Suprapubic skin (tissue), 4 donors: ENCODE measurements at regions not wholly inside any gene's neighbourhood (a gene's known extent, or its start where the extent isn't known, plus 50 kb on each side); places are given as distances from the start of the nearest gene placed in this dataset.
"Not testable (repeated sequence)": the region's sequence is repeated elsewhere in the genome, so short reads cannot be mapped to it uniquely, and the experiment has no call there.

Experiments
- DNase-seq, 2 donors: peaks; one replicate each; pipeline ENCODE4 v3.0.0-alpha.2; 2019; ENCODE audit warnings: low spot score in 2 of 2
- H3K27ac ChIP-seq: fragments of 200-600 bp; sonication (generic); one replicate; pipeline ENCODE4 v1.5.1; 2019
- H3K27me3 ChIP-seq: fragments of 200-600 bp; sonication (generic); one replicate; pipeline ENCODE4 v1.5.1; 2019
- H3K36me3 ChIP-seq: fragments of 200-600 bp; sonication (generic); one replicate; pipeline ENCODE4 v1.5.1; 2019
- H3K4me1 ChIP-seq: fragments of 200-600 bp; sonication (generic); one replicate; pipeline ENCODE4 v1.5.1; 2019
- H3K4me3 ChIP-seq: fragments of 200-600 bp; sonication (generic); one replicate; pipeline ENCODE4 v1.5.1; 2019; ENCODE audit warnings: mild to moderate bottlenecking
- H3K9me3 ChIP-seq: fragments of 200-600 bp; sonication (generic); one replicate; pipeline ENCODE4 v1.5.1; 2019
- CTCF ChIP-seq, 2 donors: fragments of 200-600 bp in 1 of 2; fragments of 450-650 bp in 1 of 2; sonication (generic) in 1 of 2; IDR thresholded peaks; one replicate each; pipeline ENCODE4 v1.5.1; 2016 to 2019; ENCODE audit warnings: antibody characterized with exemption in 2 of 2, mild to moderate bottlenecking in 1 of 2, moderate library complexity in 1 of 2
- EP300 ChIP-seq: sonication (generic); formaldehyde crosslinking; IDR thresholded peaks from one replicate; pipeline ENCODE4 v1.6.1; 2017; ENCODE audit warnings: antibody characterized with exemption
- POLR2A ChIP-seq, 2 donors: fragments of 450-650 bp; IDR thresholded peaks; one replicate each; pipeline ENCODE4 v1.6.1; 2017; ENCODE audit warnings: antibody characterized with exemption in 2 of 2, mild to moderate bottlenecking in 2 of 2, moderate library complexity in 2 of 2
- POLR2AphosphoS5 ChIP-seq, 3 donors: sonication (generic); formaldehyde crosslinking; IDR thresholded peaks; one replicate each; pipeline ENCODE4 v1.6.1; 2017; ENCODE audit warnings: antibody characterized with exemption in 3 of 3
- WGBS: methylation state at CpG from one replicate; pipeline ENCODE4 v1.1.5; 2018; 5-methylcytosine and 5-hydroxymethylcytosine counted together

- Histone ChIP-seq H3K27me3 (no peaks in the 10 kb centered on the region), H3K9me3 (no peaks in the 10 kb centered on the region), H3K4me3 (no peak overlapping the region), H3K36me3 (no peaks in the 10 kb centered on the region), H3K4me1 (no peaks in the 10 kb centered on the region), H3K27ac (no peak overlapping the region)
- no peak for DNase-seq
- 36% methylated on average over 4 of the region's 4 CpGs for WGBS
- no peak for TF ChIP-seq POLR2A (IDR thresholded peaks at IDR 0.05)
- no peak for TF ChIP-seq EP300
- no peak for TF ChIP-seq CTCF (IDR thresholded peaks at IDR 0.05)
- TF ChIP-seq POLR2AphosphoS5 (IDR thresholded peaks at IDR 0.05), result no peak
Observed at GRCh38 chr13:60836821-60837220, 439.8 kb downstream of the TDRD3 start.

- H3K27me3 ChIP-seq, result no peaks in the 10 kb centered on the region
- no peaks in the 10 kb centered on the region for H3K9me3 ChIP-seq
- WGBS, result 61% methylated on average over 1 of the region's 1 CpG
- H3K4me3 ChIP-seq, result no peak overlapping the region
- DNase-seq, result no peak
- H3K27ac ChIP-seq, result no peak overlapping the region
- no peaks in the 10 kb centered on the region for H3K4me1 ChIP-seq
- H3K36me3 ChIP-seq, result no peaks in the 10 kb centered on the region
- TF ChIP-seq CTCF (IDR thresholded peaks at IDR 0.05), result no peak
- TF ChIP-seq EP300, result no peak
- TF ChIP-seq POLR2AphosphoS5 (IDR thresholded peaks at IDR 0.05), result no peak
Observed at GRCh38 chr13:60811581-60811980, 414.6 kb downstream of the TDRD3 start.

- H3K4me3 ChIP-seq, H3K27ac ChIP-seq, H3K27me3 ChIP-seq, DNase-seq, H3K4me1 ChIP-seq, H3K9me3 ChIP-seq, H3K36me3 ChIP-seq: not testable (repeated sequence)
- WGBS, result 89% methylated on average over 13 of the region's 13 CpGs
Observed at GRCh38 chr13:60805640-60806039, 408.6 kb downstream of the TDRD3 start.

- TF ChIP-seq EP300, result no peak
- TF ChIP-seq CTCF (IDR thresholded peaks at IDR 0.05), result no peak
- no peak for TF ChIP-seq POLR2AphosphoS5 (IDR thresholded peaks at IDR 0.05)
- TF ChIP-seq POLR2A (IDR thresholded peaks at IDR 0.05), result no peak
- Histone ChIP-seq H3K9me3 (no peaks in the 10 kb centered on the region), H3K27me3 (no peaks in the 10 kb centered on the region), H3K4me3 (no peak overlapping the region), H3K27ac (no peak overlapping the region), H3K36me3 (no peaks in the 10 kb centered on the region), H3K4me1 (no peaks in the 10 kb centered on the region)
- no peak for DNase-seq
- 61% methylated on average over 4 of the region's 4 CpGs for WGBS
Observed at GRCh38 chr13:60798503-60798902, 401.5 kb downstream of the TDRD3 start.

- H3K9me3 ChIP-seq, result no peaks in the 10 kb centered on the region
Observed at GRCh38 chr13:60797112-60797511, 400.1 kb downstream of the TDRD3 start.

GRCh38 chr13:60794751-60795150 is 397.7 kb downstream of the TDRD3 start:
- 76% methylated on average over 4 of the region's 4 CpGs for WGBS
- no peak for DNase-seq
- H3K27me3 ChIP-seq, result no peaks in the 10 kb centered on the region
- no peak overlapping the region for H3K4me3 ChIP-seq
- no peak overlapping the region for H3K27ac ChIP-seq
- H3K36me3 ChIP-seq, result no peaks in the 10 kb centered on the region
- TF ChIP-seq POLR2A (IDR thresholded peaks at IDR 0.05) (no peak), CTCF (IDR thresholded peaks at IDR 0.05) (no peak), POLR2AphosphoS5 (IDR thresholded peaks at IDR 0.05) (no peak), EP300 (no peak)
- no peaks in the 10 kb centered on the region for H3K4me1 ChIP-seq
- H3K9me3 ChIP-seq, result no peaks in the 10 kb centered on the region

More at GRCh38 chr13:60797112-60797511, 400.1 kb downstream of the TDRD3 start:
- Histone ChIP-seq H3K27ac (no peak overlapping the region), H3K4me1 (no peaks in the 10 kb centered on the region), H3K36me3 (no peaks in the 10 kb centered on the region), H3K4me3 (no peak overlapping the region), H3K27me3 (no peaks in the 10 kb centered on the region)
- TF ChIP-seq POLR2AphosphoS5 (IDR thresholded peaks at IDR 0.05), result no peak
- TF ChIP-seq POLR2A (IDR thresholded peaks at IDR 0.05), result no peak
- TF ChIP-seq EP300, result no peak
- no peak for DNase-seq
- WGBS, result 89% methylated on average over 2 of the region's 2 CpGs
